ENCODE measurements at regions not wholly inside any gene's neighbourhood (a gene's known extent, or its start where the extent isn't known, plus 50 kb on each side); places are given as distances from the start of the nearest gene placed in this dataset.

DNA sequence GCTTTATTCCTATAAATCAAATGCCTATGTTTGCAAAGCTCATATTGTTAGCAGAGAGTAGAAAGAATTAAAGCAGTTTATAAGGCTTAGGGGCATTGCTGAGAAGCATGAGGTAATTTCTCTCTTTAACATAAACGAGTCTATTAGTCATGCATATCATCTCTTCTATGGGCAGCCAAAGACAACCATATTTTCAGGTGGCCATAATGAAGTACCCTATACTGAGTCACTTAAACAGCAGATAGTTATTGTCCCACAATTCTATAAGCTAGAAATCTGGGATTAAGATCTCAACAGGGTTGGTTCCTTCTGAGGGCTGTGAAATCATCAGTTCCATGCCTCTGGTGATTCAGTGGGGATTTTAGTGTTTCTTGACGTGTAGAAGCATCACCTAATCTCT is 277.5 kb downstream of the NR4A2 start:
- Histone ChIP-seq H2AFZ (replicated peaks; ENCODE audit: low read length, poor library complexity) (no peak overlapping the region), H2AK9ac (replicated peaks; ENCODE audit: low read depth, low read length, poor library complexity) (no peak overlapping the region), H3K56ac (ENCODE audit: extremely low read depth, insufficient read depth, low read length) (no peak overlapping the region), H4K20me1 (ENCODE audit: insufficient read depth, low read length) (no peaks in the 10 kb centered on the region), H2BK5ac (ENCODE audit: low read depth, low read length, poor library complexity, severe bottlenecking) (no peak overlapping the region), H3K9ac (ENCODE audit: low read depth, low read length) (no peak overlapping the region), H2BK20ac (ENCODE audit: low read depth, low read length) (no peak overlapping the region), H3K4me1 (ENCODE audit: control insufficient read depth, insufficient read depth, low read length) (no peaks in the 10 kb centered on the region), H4K8ac (ENCODE audit: low read depth in 2 of 2, low read length in 2 of 2) (no peak overlapping the region), H3K79me1 (ENCODE audit: low read depth in 1 of 2, low read length in 2 of 2) (no peaks in the 10 kb centered on the region), H3K4ac (ENCODE audit: low read depth, low read length) (no peak overlapping the region), H4K5ac (ENCODE audit: low read depth, low read length) (no peak overlapping the region), H2BK15ac (ENCODE audit: low read depth, low read length) (no peak overlapping the region), H3K23ac (ENCODE audit: low read depth, low read length) (no peak overlapping the region), H3K9me1 (ENCODE audit: insufficient read depth, low read length) (no peaks in the 10 kb centered on the region), H3K36me3 (ENCODE audit: control insufficient read depth, insufficient read depth, low read length) (no peaks in the 10 kb centered on the region), H3K27me3 (ENCODE audit: control insufficient read depth, insufficient read depth, low read length) (no peaks in the 10 kb centered on the region), H3K18ac (ENCODE audit: low read depth, low read length) (no peak overlapping the region), H3K14ac (replicated peaks; ENCODE audit: low read depth, low read length) (no peak overlapping the region), H3K9me3 (ENCODE audit: control insufficient read depth, insufficient read depth, low read length) (peaks cover 2% of the 10 kb centered on the region), H3K4me2 (ENCODE audit: low read depth, low read length) (no peak overlapping the region), H3K27ac (ENCODE audit: insufficient read depth, low read length) (no peak overlapping the region), H4K91ac (ENCODE audit: insufficient read depth, low read depth, low read length) (no peak overlapping the region), H2AK5ac (ENCODE audit: low read depth, low read length) (no peak overlapping the region), H2BK120ac (ENCODE audit: low read depth, low read length) (no peak overlapping the region), H3K4me3 (ENCODE audit: insufficient read depth, low read depth, low read length) (no peak overlapping the region)
- in situ Hi-C loops (cut with MboI; ENCODE audit: low sequenced_read_pairs), result no loop called here
- POLR2A ChIA-PET (ENCODE audit: unreplicated experiment), result no interaction called here
- TF ChIP-seq SMC3 (IDR thresholded peaks at IDR 0.05; ENCODE audit: low read depth, low read length) (no peak), CHD1 (IDR thresholded peaks at IDR 0.05; ENCODE audit: low read depth, low read length) (no peak), RAD21 (IDR thresholded peaks at IDR 0.05; ENCODE audit: low read length) (no peak), MXI1 (IDR thresholded peaks at IDR 0.05; ENCODE audit: borderline replicate concordance, low read depth, low read length) (no peak), BHLHE40 (IDR thresholded peaks at IDR 0.05; ENCODE audit: low read depth, low read length) (no peak), FOS (IDR thresholded peaks at IDR 0.05; ENCODE audit: low read depth, low read length) (no peak), NFE2L2 (IDR thresholded peaks at IDR 0.05; ENCODE audit: low read depth, low read length) (no peak), MAFK (IDR thresholded peaks at IDR 0.05; ENCODE audit: low read depth, low read length) (no peak), POLR2A (IDR thresholded peaks at IDR 0.05; ENCODE audit: low read depth, low read length) (no peak), RCOR1 (IDR thresholded peaks at IDR 0.05; ENCODE audit: insufficient replicate concordance, low read length) (no peak), MAZ (IDR thresholded peaks at IDR 0.05; ENCODE audit: borderline replicate concordance, low read depth, low read length) (no peak), RFX5 (IDR thresholded peaks at IDR 0.05; ENCODE audit: low read depth, low read length) (no peak), CEBPB (IDR thresholded peaks at IDR 0.05; ENCODE audit: low read depth, low read length) (no peak)
- TF ChIP-seq, protein P1, sequence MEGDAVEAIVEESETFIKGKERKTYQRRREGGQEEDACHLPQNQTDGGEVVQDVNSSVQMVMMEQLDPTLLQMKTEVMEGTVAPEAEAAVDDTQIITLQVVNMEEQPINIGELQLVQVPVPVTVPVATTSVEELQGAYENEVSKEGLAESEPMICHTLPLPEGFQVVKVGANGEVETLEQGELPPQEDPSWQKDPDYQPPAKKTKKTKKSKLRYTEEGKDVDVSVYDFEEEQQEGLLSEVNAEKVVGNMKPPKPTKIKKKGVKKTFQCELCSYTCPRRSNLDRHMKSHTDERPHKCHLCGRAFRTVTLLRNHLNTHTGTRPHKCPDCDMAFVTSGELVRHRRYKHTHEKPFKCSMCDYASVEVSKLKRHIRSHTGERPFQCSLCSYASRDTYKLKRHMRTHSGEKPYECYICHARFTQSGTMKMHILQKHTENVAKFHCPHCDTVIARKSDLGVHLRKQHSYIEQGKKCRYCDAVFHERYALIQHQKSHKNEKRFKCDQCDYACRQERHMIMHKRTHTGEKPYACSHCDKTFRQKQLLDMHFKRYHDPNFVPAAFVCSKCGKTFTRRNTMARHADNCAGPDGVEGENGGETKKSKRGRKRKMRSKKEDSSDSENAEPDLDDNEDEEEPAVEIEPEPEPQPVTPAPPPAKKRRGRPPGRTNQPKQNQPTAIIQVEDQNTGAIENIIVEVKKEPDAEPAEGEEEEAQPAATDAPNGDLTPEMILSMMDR (conservative IDR thresholded peaks at IDR 0.05; ENCODE audit: low read depth, low read length), result no peak
- TF ChIP-seq, protein P2, sequence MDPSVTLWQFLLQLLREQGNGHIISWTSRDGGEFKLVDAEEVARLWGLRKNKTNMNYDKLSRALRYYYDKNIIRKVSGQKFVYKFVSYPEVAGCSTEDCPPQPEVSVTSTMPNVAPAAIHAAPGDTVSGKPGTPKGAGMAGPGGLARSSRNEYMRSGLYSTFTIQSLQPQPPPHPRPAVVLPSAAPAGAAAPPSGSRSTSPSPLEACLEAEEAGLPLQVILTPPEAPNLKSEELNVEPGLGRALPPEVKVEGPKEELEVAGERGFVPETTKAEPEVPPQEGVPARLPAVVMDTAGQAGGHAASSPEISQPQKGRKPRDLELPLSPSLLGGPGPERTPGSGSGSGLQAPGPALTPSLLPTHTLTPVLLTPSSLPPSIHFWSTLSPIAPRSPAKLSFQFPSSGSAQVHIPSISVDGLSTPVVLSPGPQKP (IDR thresholded peaks at IDR 0.05; ENCODE audit: borderline replicate concordance, low read depth, low read length), result no peak
- TF ChIP-seq, protein P3, sequence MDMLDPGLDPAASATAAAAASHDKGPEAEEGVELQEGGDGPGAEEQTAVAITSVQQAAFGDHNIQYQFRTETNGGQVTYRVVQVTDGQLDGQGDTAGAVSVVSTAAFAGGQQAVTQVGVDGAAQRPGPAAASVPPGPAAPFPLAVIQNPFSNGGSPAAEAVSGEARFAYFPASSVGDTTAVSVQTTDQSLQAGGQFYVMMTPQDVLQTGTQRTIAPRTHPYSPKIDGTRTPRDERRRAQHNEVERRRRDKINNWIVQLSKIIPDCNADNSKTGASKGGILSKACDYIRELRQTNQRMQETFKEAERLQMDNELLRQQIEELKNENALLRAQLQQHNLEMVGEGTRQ (IDR thresholded peaks at IDR 0.05; ENCODE audit: low read depth, low read length), result no peak
- CTCF ChIA-PET, result no interaction called here
- no peak for ATAC-seq (ENCODE audit: low read depth)
- dilution Hi-C loops (cut with HindIII; ENCODE audit: low sequenced_read_pairs, unreplicated experiment), result no loop called here
- intact Hi-C loops (cut with micrococcal nuclease), result no loop called here
- WGBS, 2 experiments (ENCODE audit: extremely low coverage in 2 of 2, insufficient read length in 1 of 2), result no CpG with 5 or more reads among the region's 2 CpGs
- no TSS peak for BruUV-seq (replicated peaks)
- no peak for DNase-seq

All from IMR-90 (cell line).